GM18517 (cell line): ENCODE measurements at regions not wholly inside any gene's neighbourhood (a gene's known extent, or its start where the extent isn't known, plus 50 kb on each side); places are given as distances from the start of the nearest gene placed in this dataset.
"Not testable (repeated sequence)": the region's sequence is repeated elsewhere in the genome, so short reads cannot be mapped to it uniquely, and the experiment has no call there.

Experiments
- ATAC-seq: cut with Tn5 transposase; IDR thresholded peaks from one replicate; pipeline ENCODE4 v1.9.1; 2021; ENCODE audit warnings: mild to moderate bottlenecking, moderate library complexity; ENCODE audit not compliant: unreplicated experiment

GRCh38 chr10:81704596-81704995, 170.4 kb upstream of the NRG3 start:
- ATAC-seq = no peak

- no peak for ATAC-seq
Measured at GRCh38 chr10:81708416-81708815, 166.6 kb upstream of the NRG3 start.

- ATAC-seq = no peak
Measured at GRCh38 chr10:81708929-81709328, 166.1 kb upstream of the NRG3 start.

- ATAC-seq = no peak
Measured at GRCh38 chr10:81722399-81722798, 152.6 kb upstream of the NRG3 start.

GRCh38 chr10:81724431-81724830, 150.6 kb upstream of the NRG3 start:
- no peak for ATAC-seq

- ATAC-seq = no peak
Measured at GRCh38 chr10:81725851-81726250, 149.1 kb upstream of the NRG3 start.

- ATAC-seq = no peak
Measured at GRCh38 chr10:81728692-81729091, 146.3 kb upstream of the NRG3 start.

GRCh38 chr10:81730891-81731290, 144.1 kb upstream of the NRG3 start:
- no peak for ATAC-seq

GRCh38 chr10:81733542-81733941, 141.5 kb upstream of the NRG3 start:
- ATAC-seq = no peak

GRCh38 chr10:81735167-81735566, 139.8 kb upstream of the NRG3 start:
- not testable (repeated sequence) for ATAC-seq

GRCh38 chr10:81759111-81759510, 115.9 kb upstream of the NRG3 start:
- no peak for ATAC-seq

- no peak for ATAC-seq
Measured at GRCh38 chr10:81784111-81784597, 90.8 kb upstream of the NRG3 start.

GRCh38 chr10:81792729-81793128, 82.3 kb upstream of the NRG3 start:
- no peak for ATAC-seq

GRCh38 chr10:81806842-81807241, 68.2 kb upstream of the NRG3 start:
- ATAC-seq = no peak

- no peak for ATAC-seq
Measured at GRCh38 chr10:81814842-81815241, 60.2 kb upstream of the NRG3 start.

- ATAC-seq = no peak
Measured at GRCh38 chr10:81817596-81818170, 57.3 kb upstream of the NRG3 start.

- ATAC-seq = no peak
Measured at GRCh38 chr10:81820418-81820817, 54.6 kb upstream of the NRG3 start.
